CD14-positive monocyte (primary cell): ENCODE measurements at regions not wholly inside any gene's neighbourhood (a gene's known extent, or its start where the extent isn't known, plus 50 kb on each side); places are given as distances from the start of the nearest gene placed in this dataset.

Experiments
- DNase-seq, 3 donors: peaks; one replicate each; pipeline ENCODE4 v3.0.0-alpha.2; 2011 to 2022
- H2AFZ ChIP-seq: 2 replicates; pipeline ENCODE4 v1.6.0; 2012; ENCODE audit warnings: mild to moderate bottlenecking, low read depth, low read length, inconsistent platforms; ENCODE audit not compliant: insufficient read depth, poor library complexity, severe bottlenecking
- H3K27ac ChIP-seq, 2 donors: 1 replicate in 1 of 2; 2 replicates in 1 of 2; pipeline ENCODE4 v1.5.1; 2012 to 2013; ENCODE audit warnings: low read length in 2 of 2, control low read depth in 1 of 2, inconsistent platforms in 1 of 2, low read depth in 1 of 2, mild to moderate bottlenecking in 1 of 2
- H3K27me3 ChIP-seq, 2 donors: one replicate each; pipeline versions ENCODE4 v1.6.0 to v1.6.1; 2011 to 2013; ENCODE audit warnings: low read length in 2 of 2; ENCODE audit not compliant: control insufficient read depth in 2 of 2, insufficient read depth in 2 of 2
- H3K36me3 ChIP-seq, 2 donors: replicated peaks in 1 of 2; 1 replicate in 1 of 2; 2 replicates in 1 of 2; pipeline versions ENCODE4 v1.5.1 to v1.6.1; 2012 to 2013; ENCODE audit warnings: low read length in 2 of 2, control low read depth in 1 of 2, inconsistent platforms in 1 of 2, mild to moderate bottlenecking in 1 of 2; ENCODE audit not compliant: insufficient read depth in 2 of 2, control insufficient read depth in 1 of 2
- H3K4me1 ChIP-seq, 2 donors: 1 replicate in 1 of 2; 2 replicates in 1 of 2; pipeline versions ENCODE4 v1.5.1 to v1.6.1; 2012 to 2013; ENCODE audit warnings: low read length in 2 of 2, control low read depth in 1 of 2, inconsistent platforms in 1 of 2, mild to moderate bottlenecking in 1 of 2, moderate library complexity in 1 of 2; ENCODE audit not compliant: insufficient read depth in 2 of 2, control insufficient read depth in 1 of 2
- H3K4me2 ChIP-seq: replicated peaks from 2 replicates; pipeline ENCODE3; 2012; ENCODE audit warnings: low read length, moderate library complexity, mild to moderate bottlenecking; ENCODE audit not compliant: poor library complexity, severe bottlenecking; ENCODE audit errors: extremely low read depth
- H3K4me3 ChIP-seq, 3 experiments: fragments of 200-600 bp in 1 of 3; sonication (generic) in 1 of 3; replicated peaks in 1 of 3; 1 replicate in 2 of 3; 2 replicates in 1 of 3; pipeline ENCODE4 v1.5.1; 2011 to 2013; ENCODE audit warnings: low read length in 3 of 3, mild to moderate bottlenecking in 3 of 3, control low read depth in 2 of 3, low read depth in 2 of 3, inconsistent platforms in 1 of 3, moderate library complexity in 1 of 3
- H3K79me2 ChIP-seq: 2 replicates; pipeline ENCODE4 v1.6.0; 2012; ENCODE audit warnings: mild to moderate bottlenecking, control low read depth, inconsistent platforms, low read length, moderate library complexity; ENCODE audit not compliant: insufficient read depth
- H3K9ac ChIP-seq: 2 replicates; pipeline ENCODE4 v1.6.0; 2017; ENCODE audit warnings: low read length, mild to moderate bottlenecking; ENCODE audit not compliant: insufficient read depth, poor library complexity, severe bottlenecking
- H3K9me3 ChIP-seq, 2 donors: replicated peaks in 1 of 2; 1 replicate in 1 of 2; 2 replicates in 1 of 2; pipeline versions ENCODE4 v1.5.1 to v1.6.1; 2012 to 2013; ENCODE audit warnings: low read length in 2 of 2, control low read depth in 1 of 2; ENCODE audit not compliant: control insufficient read depth in 1 of 2, insufficient read depth in 1 of 2
- H4K20me1 ChIP-seq: 2 replicates; pipeline ENCODE4 v1.6.0; 2012; ENCODE audit warnings: mild to moderate bottlenecking, low read length, control low read depth, moderate library complexity; ENCODE audit not compliant: insufficient read depth
- H3K27ac Mint-ChIP-seq, 7 donors: one replicate each; pipeline ENCODE4 v1.8.0; 2020; ENCODE audit warnings: mild to moderate bottlenecking in 7 of 7, mixed read lengths in 7 of 7, moderate library complexity in 6 of 7, inconsistent platforms in 2 of 7
- H3K27me3 Mint-ChIP-seq, 3 donors: one replicate each; pipeline ENCODE4 v1.8.0; 2021 to 2022; ENCODE audit warnings: low read depth in 3 of 3, mild to moderate bottlenecking in 3 of 3, mixed read lengths in 3 of 3, moderate library complexity in 3 of 3, inconsistent platforms in 1 of 3
- H3K36me3 Mint-ChIP-seq, 2 donors: one replicate each; pipeline ENCODE4 v1.8.0; 2020; ENCODE audit warnings: mixed read lengths in 2 of 2, inconsistent platforms in 1 of 2, mild to moderate bottlenecking in 1 of 2
- H3K4me1 Mint-ChIP-seq: one replicate; pipeline ENCODE4 v1.8.0; 2020; ENCODE audit warnings: mild to moderate bottlenecking, mixed read lengths
- H3K4me3 Mint-ChIP-seq, 2 donors: one replicate each; pipeline ENCODE4 v1.8.0; 2020; ENCODE audit warnings: mild to moderate bottlenecking in 2 of 2, mixed read lengths in 2 of 2, moderate library complexity in 1 of 2
- H3K9me3 Mint-ChIP-seq, 7 donors: one replicate each; pipeline ENCODE4 v1.8.0; 2020 to 2022; ENCODE audit warnings: mixed read lengths in 7 of 7, mild to moderate bottlenecking in 6 of 7, moderate library complexity in 6 of 7, inconsistent platforms in 2 of 7
- CTCF ChIP-seq: fragments of 200-600 bp; IDR thresholded peaks from one replicate; pipeline ENCODE4 v1.8.0; 2022; ENCODE audit warnings: antibody characterized with exemption, mild to moderate bottlenecking
- WGBS: methylation state at CpG from one replicate; pipeline ENCODE4 v1.1.5; 2013; ENCODE audit warnings: missing lambda C conversion rate; ENCODE audit not compliant: insufficient coverage; 5-methylcytosine and 5-hydroxymethylcytosine counted together
- intact Hi-C, 2 donors: fragments of 100-400 bp; cut with micrococcal nuclease; formaldehyde crosslinking; loops; one replicate each; pipeline versions ENCODE4 v1.15.0 to v1.15.1; 2023

GRCh38 chr9:91113016-91113415, 248.7 kb downstream of the AUH start:
- H3K36me3 Mint-ChIP-seq = no peaks in the 10 kb centered on the region
- H3K4me1 ChIP-seq = peaks cover 7 to 8% of the 10 kb centered on the region in 2 donors
- peaks cover 4 to 5% (median 5%) of the 10 kb centered on the region in 3 donors for H3K27me3 Mint-ChIP-seq
- H2AFZ ChIP-seq = no peak overlapping the region
- H3K79me2 ChIP-seq = no peaks in the 10 kb centered on the region
- no peak for DNase-seq
- H3K27me3 ChIP-seq = no peaks in the 10 kb centered on the region
- H3K9me3 Mint-ChIP-seq = peaks cover 3 to 20% (median 13%) of the 10 kb centered on the region in 7 donors
- no peak overlapping the region for H3K27ac ChIP-seq
- intact Hi-C loops = no loop called here
- peaks cover 0 to 7% of the 10 kb centered on the region in 2 donors for H3K9me3 ChIP-seq
- H3K4me3 Mint-ChIP-seq = no peak overlapping the region
- 100% methylated on average over 2 of the region's 2 CpGs for WGBS
- H3K9ac ChIP-seq = no peak overlapping the region
- no peak for TF ChIP-seq CTCF
- no peaks in the 10 kb centered on the region for H3K36me3 ChIP-seq
- no peak overlapping the region for H3K27ac Mint-ChIP-seq
- H3K4me3 ChIP-seq = no peak overlapping the region
- H4K20me1 ChIP-seq = no peaks in the 10 kb centered on the region
- H3K4me2 ChIP-seq = no peak overlapping the region
- peaks cover 4% of the 10 kb centered on the region for H3K4me1 Mint-ChIP-seq

GRCh38 chr9:91114450-91114849, 247.3 kb downstream of the AUH start:
- Mint-ChIP-seq H3K4me3 (no peak overlapping the region), H3K27ac (no peak overlapping the region), H3K9me3 (peaks cover 3 to 18% (median 13%) of the 10 kb centered on the region in 7 donors), H3K4me1 (peaks cover 11% of the 10 kb centered on the region), H3K36me3 (no peaks in the 10 kb centered on the region), H3K27me3 (peaks cover 5 to 12% (median 9%) of the 10 kb centered on the region in 3 donors)
- intact Hi-C loops = no loop called here
- H3K36me3 ChIP-seq = no peaks in the 10 kb centered on the region
- H3K79me2 ChIP-seq = no peaks in the 10 kb centered on the region
- peaks cover 13 to 16% of the 10 kb centered on the region in 2 donors for H3K4me1 ChIP-seq
- no peaks in the 10 kb centered on the region for H3K27me3 ChIP-seq
- no peak overlapping the region for H2AFZ ChIP-seq
- no peak for DNase-seq
- H3K9me3 ChIP-seq = peaks cover 0 to 7% of the 10 kb centered on the region in 2 donors
- H3K27ac ChIP-seq = no peak overlapping the region
- H4K20me1 ChIP-seq = no peaks in the 10 kb centered on the region
- H3K4me3 ChIP-seq = no peak overlapping the region
- no peak for TF ChIP-seq CTCF
- WGBS = no CpG with 5 or more reads among the region's 1 CpG
- no peak overlapping the region for H3K4me2 ChIP-seq
- no peak overlapping the region for H3K9ac ChIP-seq
